H9 (cell line): ENCODE measurements at regions not wholly inside any gene's neighbourhood (a gene's known extent, or its start where the extent isn't known, plus 50 kb on each side); places are given as distances from the start of the nearest gene placed in this dataset.

Experiments
- DNase-seq: peaks from one replicate; pipeline ENCODE4 v3.0.0-alpha.2; 2017
- H2AFZ ChIP-seq: one replicate; pipeline ENCODE4 v1.6.1; 2013; ENCODE audit warnings: mild to moderate bottlenecking, low read length, control low read depth, moderate library complexity
- H2AK5ac ChIP-seq: 2 replicates; pipeline ENCODE4 v1.6.1; 2013; ENCODE audit warnings: low read length, control low read depth, mixed read lengths; ENCODE audit not compliant: insufficient read length
- H2BK120ac ChIP-seq: one replicate; pipeline ENCODE4 v1.6.1; 2013; ENCODE audit warnings: low read depth, mild to moderate bottlenecking, low read length, control low read depth, inconsistent platforms; ENCODE audit not compliant: poor library complexity, severe bottlenecking
- H2BK12ac ChIP-seq: 2 replicates; pipeline ENCODE4 v1.6.1; 2013; ENCODE audit warnings: low read length, control low read depth, mixed read lengths, low read depth; ENCODE audit not compliant: insufficient read length
- H2BK15ac ChIP-seq: 2 replicates; pipeline ENCODE4 v1.6.1; 2013; ENCODE audit warnings: low read depth, low read length, control low read depth
- H2BK20ac ChIP-seq: one replicate; pipeline ENCODE4 v1.6.1; 2013; ENCODE audit warnings: low read depth, mild to moderate bottlenecking, low read length, control low read depth, inconsistent platforms; ENCODE audit not compliant: poor library complexity, severe bottlenecking
- H2BK5ac ChIP-seq: 2 replicates; pipeline ENCODE4 v1.6.1; 2013; ENCODE audit warnings: low read length, control low read depth, mixed read lengths; ENCODE audit not compliant: insufficient read length
- H3K14ac ChIP-seq: 2 replicates; pipeline ENCODE4 v1.6.1; 2013; ENCODE audit warnings: low read length, control low read depth; ENCODE audit not compliant: insufficient read depth
- H3K18ac ChIP-seq: 2 replicates; pipeline ENCODE4 v1.6.1; 2013; ENCODE audit warnings: low read depth, mild to moderate bottlenecking, mixed read lengths, low read length, control low read depth; ENCODE audit not compliant: insufficient read length
- H3K23ac ChIP-seq: 2 replicates; pipeline ENCODE4 v1.6.1; 2013; ENCODE audit warnings: low read length, control low read depth, mixed read lengths, low read depth; ENCODE audit not compliant: insufficient read length
- H3K23me2 ChIP-seq: 2 replicates; pipeline ENCODE4 v1.6.1; 2013; ENCODE audit warnings: low read depth, mild to moderate bottlenecking, mixed read lengths, low read length, control low read depth; ENCODE audit not compliant: insufficient read length, poor library complexity, severe bottlenecking
- H3K27ac ChIP-seq: 2 replicates; pipeline ENCODE4 v1.5.1; 2013; ENCODE audit warnings: low read length, control low read depth, mixed read lengths, low read depth; ENCODE audit not compliant: insufficient read length
- H3K27me3 ChIP-seq: 2 replicates; pipeline ENCODE4 v1.6.1; 2013; ENCODE audit warnings: low read length, control low read depth, inconsistent platforms; ENCODE audit not compliant: insufficient read depth
- H3K4ac ChIP-seq: 2 replicates; pipeline ENCODE4 v1.6.1; 2013; ENCODE audit warnings: low read depth, mild to moderate bottlenecking, control low read depth, inconsistent platforms, low read length, moderate library complexity
- H3K4me1 ChIP-seq: 2 replicates; pipeline ENCODE4 v1.6.1; 2013; ENCODE audit warnings: low read length, control low read depth, inconsistent platforms; ENCODE audit not compliant: insufficient read depth
- H3K4me2 ChIP-seq: 2 replicates; pipeline ENCODE4 v1.6.1; 2013; ENCODE audit warnings: low read length, control low read depth, mixed read lengths; ENCODE audit not compliant: insufficient read length, insufficient read depth
- H3K56ac ChIP-seq: 2 replicates; pipeline ENCODE4 v1.6.1; 2013; ENCODE audit warnings: low read depth, mild to moderate bottlenecking, mixed read lengths, low read length, control low read depth; ENCODE audit not compliant: insufficient read length
- H3K79me1 ChIP-seq: 2 replicates; pipeline ENCODE4 v1.6.1; 2013; ENCODE audit warnings: low read depth, mild to moderate bottlenecking, moderate library complexity, low read length, control low read depth, inconsistent platforms; ENCODE audit not compliant: insufficient read depth, poor library complexity, severe bottlenecking
- H3K79me2 ChIP-seq: 2 replicates; pipeline ENCODE4 v1.6.1; 2013; ENCODE audit warnings: low read length, control low read depth, inconsistent platforms; ENCODE audit not compliant: insufficient read depth
- H3K9ac ChIP-seq: 2 replicates; pipeline ENCODE4 v1.6.1; 2013; ENCODE audit warnings: low read length, control low read depth, mixed read lengths; ENCODE audit not compliant: insufficient read length; ENCODE audit errors: extremely low read depth
- H3K9me3 ChIP-seq: one replicate; pipeline ENCODE4 v1.6.1; 2013; ENCODE audit warnings: low read depth, low read length, inconsistent platforms; ENCODE audit not compliant: control insufficient read depth
- H3T11ph ChIP-seq: one replicate; pipeline ENCODE4 v1.6.1; 2013; ENCODE audit warnings: mild to moderate bottlenecking, low read length, control low read depth, inconsistent platforms
- H4K20me1 ChIP-seq: one replicate; pipeline ENCODE4 v1.6.1; 2013; ENCODE audit not compliant: control insufficient read depth, insufficient read length, insufficient read depth
- H4K5ac ChIP-seq: 2 replicates; pipeline ENCODE4 v1.6.1; 2013; ENCODE audit warnings: low read depth, mild to moderate bottlenecking, mixed read lengths, low read length, control low read depth; ENCODE audit not compliant: insufficient read length
- H4K8ac ChIP-seq: replicated peaks from 2 replicates; pipeline ENCODE4 v1.6.1; 2013; ENCODE audit warnings: low read length, control low read depth, mixed read lengths, low read depth; ENCODE audit not compliant: insufficient read length
- H4K91ac ChIP-seq: 2 replicates; pipeline ENCODE4 v1.6.1; 2013; ENCODE audit warnings: low read depth, mild to moderate bottlenecking, moderate library complexity, mixed read lengths, low read length, control low read depth; ENCODE audit not compliant: insufficient read length
- H3K27ac Mint-ChIP-seq, 3 experiments: 2 replicates in 2 of 3; 3 replicates in 1 of 3; pipeline ENCODE4 v1.8.0; 2020 to 2021; ENCODE audit warnings: mixed read lengths in 3 of 3, mild to moderate bottlenecking in 1 of 3, moderate library complexity in 1 of 3
- H3K27me3 Mint-ChIP-seq: 2 replicates; pipeline ENCODE4 v1.8.0; 2021; ENCODE audit warnings: low read depth, mild to moderate bottlenecking, moderate library complexity, mixed read lengths
- H3K36me3 Mint-ChIP-seq, 3 experiments: 2 replicates in 2 of 3; 3 replicates in 1 of 3; pipeline ENCODE4 v1.8.0; 2020 to 2021; ENCODE audit warnings: low read depth in 3 of 3, mixed read lengths in 3 of 3; ENCODE audit not compliant: insufficient read depth in 1 of 3
- H3K4me1 Mint-ChIP-seq, 2 experiments: 2 replicates each; pipeline ENCODE4 v1.8.0; 2020; ENCODE audit warnings: mixed read lengths in 2 of 2
- H3K4me3 Mint-ChIP-seq, 2 experiments: 2 replicates in 1 of 2; 3 replicates in 1 of 2; pipeline ENCODE4 v1.8.0; 2020 to 2021; ENCODE audit warnings: mild to moderate bottlenecking in 2 of 2, mixed read lengths in 2 of 2, moderate library complexity in 1 of 2
- H3K9me3 Mint-ChIP-seq, 2 experiments: 2 replicates in 1 of 2; 3 replicates in 1 of 2; pipeline ENCODE4 v1.8.0; 2020; ENCODE audit warnings: mild to moderate bottlenecking in 2 of 2, mixed read lengths in 2 of 2, moderate library complexity in 1 of 2
- WGBS: extraction: QIAGEN DNeasy Blood & Tissue Kit; methylation state at CpG from one replicate; pipeline ENCODE4 v1.1.7; 2013; ENCODE audit warnings: missing lambda C conversion rate, low lambda C conversion rate, mixed read lengths; ENCODE audit not compliant: insufficient read length; ENCODE audit errors: extremely low coverage; 5-methylcytosine and 5-hydroxymethylcytosine counted together
- TF ChIP-seq, protein P1 (sequence below): fragments of 200-600 bp; sonication (generic); conservative IDR thresholded peaks from 3 replicates; pipeline ENCODE4 v1.8.0; 2021; ENCODE audit warnings: antibody characterized with exemption, mild to moderate bottlenecking

DNA sequence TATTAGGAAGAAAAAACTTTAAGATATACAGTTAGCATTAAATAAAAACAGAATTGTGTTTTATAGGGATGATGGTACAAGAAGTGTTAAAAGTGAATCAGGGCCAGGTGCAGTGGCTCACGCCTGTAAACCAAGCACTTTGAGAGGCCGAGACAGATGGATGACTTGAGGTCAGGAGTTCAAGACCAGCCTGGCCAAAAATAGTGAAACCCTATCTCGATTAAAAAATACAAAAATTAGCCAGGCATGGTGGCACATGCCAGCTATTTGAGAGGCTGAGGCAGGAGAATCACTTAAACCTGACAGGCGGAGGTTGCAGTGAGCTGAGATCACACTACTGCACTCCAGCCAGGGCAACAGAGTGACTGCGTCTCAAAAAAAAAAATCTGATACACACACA lies 282.9 kb upstream of the ATP10B start:
- H3K27ac Mint-ChIP-seq, result no peak overlapping the region
- H3K14ac ChIP-seq, result no peak overlapping the region
- no peak overlapping the region for H3K56ac ChIP-seq
- DNase-seq, result no peak
- no CpG with 5 or more reads among the region's 5 CpGs for WGBS
- no peaks in the 10 kb centered on the region for H3K79me1 ChIP-seq
- H3K9me3 Mint-ChIP-seq, result no peaks in the 10 kb centered on the region
- no peak overlapping the region for H2BK120ac ChIP-seq
- H2BK5ac ChIP-seq, result no peak overlapping the region
- no peak overlapping the region for H4K8ac ChIP-seq
- no peak overlapping the region for H3K4me2 ChIP-seq
- H3K23me2 ChIP-seq, result no peaks in the 10 kb centered on the region
- H3K23ac ChIP-seq, result no peak overlapping the region
- no peak overlapping the region for H2BK20ac ChIP-seq
- H3K4ac ChIP-seq, result no peak overlapping the region
- no peak overlapping the region for H3K4me3 Mint-ChIP-seq
- no peaks in the 10 kb centered on the region for H3K79me2 ChIP-seq
- no peaks in the 10 kb centered on the region for H3K4me1 ChIP-seq
- TF ChIP-seq, protein P1, sequence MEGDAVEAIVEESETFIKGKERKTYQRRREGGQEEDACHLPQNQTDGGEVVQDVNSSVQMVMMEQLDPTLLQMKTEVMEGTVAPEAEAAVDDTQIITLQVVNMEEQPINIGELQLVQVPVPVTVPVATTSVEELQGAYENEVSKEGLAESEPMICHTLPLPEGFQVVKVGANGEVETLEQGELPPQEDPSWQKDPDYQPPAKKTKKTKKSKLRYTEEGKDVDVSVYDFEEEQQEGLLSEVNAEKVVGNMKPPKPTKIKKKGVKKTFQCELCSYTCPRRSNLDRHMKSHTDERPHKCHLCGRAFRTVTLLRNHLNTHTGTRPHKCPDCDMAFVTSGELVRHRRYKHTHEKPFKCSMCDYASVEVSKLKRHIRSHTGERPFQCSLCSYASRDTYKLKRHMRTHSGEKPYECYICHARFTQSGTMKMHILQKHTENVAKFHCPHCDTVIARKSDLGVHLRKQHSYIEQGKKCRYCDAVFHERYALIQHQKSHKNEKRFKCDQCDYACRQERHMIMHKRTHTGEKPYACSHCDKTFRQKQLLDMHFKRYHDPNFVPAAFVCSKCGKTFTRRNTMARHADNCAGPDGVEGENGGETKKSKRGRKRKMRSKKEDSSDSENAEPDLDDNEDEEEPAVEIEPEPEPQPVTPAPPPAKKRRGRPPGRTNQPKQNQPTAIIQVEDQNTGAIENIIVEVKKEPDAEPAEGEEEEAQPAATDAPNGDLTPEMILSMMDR, result no peak
- no peak overlapping the region for H3K18ac ChIP-seq
- no peaks in the 10 kb centered on the region for H3K9me3 ChIP-seq
- H3T11ph ChIP-seq, result no peak overlapping the region
- H2AK5ac ChIP-seq, result no peak overlapping the region
- no peak overlapping the region for H4K91ac ChIP-seq
- no peak overlapping the region for H2BK15ac ChIP-seq
- no peak overlapping the region for H4K5ac ChIP-seq
- no peaks in the 10 kb centered on the region for H4K20me1 ChIP-seq
- H3K9ac ChIP-seq, result no peak overlapping the region
- H3K4me1 Mint-ChIP-seq, result no peaks in the 10 kb centered on the region
- no peaks in the 10 kb centered on the region for H3K27me3 ChIP-seq
- H2BK12ac ChIP-seq, result no peak overlapping the region
- H3K36me3 Mint-ChIP-seq, result no peaks in the 10 kb centered on the region
- H3K27ac ChIP-seq, result no peak overlapping the region
- H3K27me3 Mint-ChIP-seq, result no peaks in the 10 kb centered on the region
- no peak overlapping the region for H2AFZ ChIP-seq
